ENCODE measurements at regions not wholly inside any gene's neighbourhood (a gene's known extent, or its start where the extent isn't known, plus 50 kb on each side); places are given as distances from the start of the nearest gene placed in this dataset.
"Not testable (repeated sequence)": the region's sequence is repeated elsewhere in the genome, so short reads cannot be mapped to it uniquely, and the experiment has no call there.

DNA sequence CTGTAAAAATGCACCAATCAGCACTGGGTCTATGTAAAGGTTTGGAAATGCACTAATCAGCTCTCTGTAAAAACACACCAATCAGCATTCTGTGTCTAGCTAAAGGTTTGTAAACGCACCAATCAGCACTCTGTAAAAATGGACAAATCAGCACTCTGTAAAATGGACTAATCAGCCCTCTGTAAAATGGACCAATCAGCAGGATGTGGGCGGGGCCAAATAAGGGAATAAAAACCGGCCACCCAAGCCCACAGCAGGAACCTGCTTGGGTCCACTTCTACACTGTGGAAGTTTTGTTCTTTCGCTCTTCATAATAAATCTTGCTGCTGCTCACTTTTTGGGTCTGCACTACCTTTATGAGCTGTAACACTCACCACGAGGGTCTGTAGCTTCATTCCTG, 101.0 kb downstream of the SMC2 start:
- not testable (repeated sequence) for DNase-seq (ENCODE audit: low read depth)

DNA sequence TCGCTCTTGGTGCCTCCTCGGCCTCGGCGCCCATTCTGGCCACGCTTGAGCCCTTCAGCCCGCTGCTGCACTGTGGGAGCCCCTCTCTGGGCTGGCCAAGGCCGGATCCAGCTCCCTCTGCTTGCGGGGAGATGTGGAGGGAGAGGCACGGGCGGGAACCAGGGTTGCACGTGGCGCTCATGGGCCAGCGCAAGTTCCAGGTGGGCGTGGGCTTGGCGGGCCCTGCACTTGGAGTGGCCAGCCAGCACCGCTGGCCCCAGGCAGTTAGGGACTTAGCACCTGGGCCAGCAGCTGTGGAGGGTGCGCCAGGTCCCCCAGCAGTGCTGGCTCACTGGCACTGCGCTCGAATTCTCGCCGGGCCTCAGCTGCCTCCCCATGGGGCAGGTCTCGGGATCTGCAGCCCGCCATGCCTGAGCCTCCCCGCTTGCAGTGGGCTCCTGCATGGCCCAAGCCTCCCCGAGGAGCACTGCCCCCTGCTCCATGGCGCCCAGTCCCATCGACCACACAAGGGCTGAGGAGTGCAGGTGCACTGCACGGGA, 106.4 kb downstream of the SMC2 start:
- no peak for DNase-seq (ENCODE audit: low read depth)

DNA sequence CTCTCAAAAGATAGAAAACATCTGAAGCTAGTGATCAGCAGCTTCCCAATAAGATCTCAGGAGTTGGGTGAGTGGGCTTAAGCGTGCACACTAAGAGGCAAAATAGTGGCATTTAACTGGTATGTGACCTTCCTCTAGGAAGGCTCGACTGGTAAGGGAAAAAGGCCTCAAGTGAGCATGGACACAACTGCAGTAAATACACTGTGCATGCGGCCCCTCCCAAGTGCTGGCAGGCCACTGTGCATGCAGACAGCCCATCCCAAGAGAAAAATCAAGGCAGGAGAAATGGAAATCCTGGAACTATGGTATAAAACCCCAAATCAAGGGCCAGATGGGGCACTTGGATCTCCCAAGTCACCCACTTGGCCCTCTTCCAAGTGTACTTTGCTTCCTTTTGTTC, 112.7 kb downstream of the SMC2 start:
- DNase-seq (ENCODE audit: low read depth), result no peak

DNA sequence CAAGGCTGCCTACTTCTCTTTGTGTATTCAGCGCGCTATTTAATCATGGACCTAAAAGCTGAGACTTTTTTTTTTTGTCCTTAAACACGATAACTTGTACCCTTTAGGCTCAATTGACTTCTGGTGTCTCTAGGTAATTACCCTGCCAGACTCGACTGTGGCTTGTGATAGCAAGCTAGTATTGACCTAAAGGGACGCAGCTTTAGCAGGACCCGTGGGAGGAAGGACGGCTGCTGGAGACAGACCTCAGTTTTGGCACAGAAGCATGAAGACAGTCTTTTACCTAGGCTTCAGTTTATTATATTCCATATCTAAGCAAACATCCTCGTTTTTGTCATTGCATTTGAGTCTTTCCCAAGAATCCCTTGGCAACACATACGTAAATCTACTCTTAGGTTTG, 115.3 kb downstream of the SMC2 start:
- no peak for DNase-seq (ENCODE audit: low read depth)

DNA sequence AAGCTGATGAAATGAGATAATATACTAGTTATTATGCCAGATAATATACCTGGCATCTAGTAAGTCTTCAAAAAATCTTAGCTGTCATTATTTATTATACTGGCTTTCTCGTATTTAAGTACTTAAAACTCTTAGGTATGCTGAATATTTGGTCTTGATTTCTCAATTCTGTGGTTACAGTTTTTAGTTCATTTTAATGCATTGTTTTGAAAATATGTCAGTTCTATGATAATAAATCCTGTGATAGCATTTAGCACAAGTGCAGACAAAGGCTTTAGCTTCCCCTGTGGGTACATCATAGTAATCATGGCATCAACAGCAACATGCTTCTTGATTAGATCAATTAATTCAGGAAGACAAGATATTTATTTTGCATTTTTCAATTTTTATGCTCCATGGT, 133.0 kb downstream of the SMC2 start:
- DNase-seq (ENCODE audit: low read depth), result peak; percentile 83

DNA sequence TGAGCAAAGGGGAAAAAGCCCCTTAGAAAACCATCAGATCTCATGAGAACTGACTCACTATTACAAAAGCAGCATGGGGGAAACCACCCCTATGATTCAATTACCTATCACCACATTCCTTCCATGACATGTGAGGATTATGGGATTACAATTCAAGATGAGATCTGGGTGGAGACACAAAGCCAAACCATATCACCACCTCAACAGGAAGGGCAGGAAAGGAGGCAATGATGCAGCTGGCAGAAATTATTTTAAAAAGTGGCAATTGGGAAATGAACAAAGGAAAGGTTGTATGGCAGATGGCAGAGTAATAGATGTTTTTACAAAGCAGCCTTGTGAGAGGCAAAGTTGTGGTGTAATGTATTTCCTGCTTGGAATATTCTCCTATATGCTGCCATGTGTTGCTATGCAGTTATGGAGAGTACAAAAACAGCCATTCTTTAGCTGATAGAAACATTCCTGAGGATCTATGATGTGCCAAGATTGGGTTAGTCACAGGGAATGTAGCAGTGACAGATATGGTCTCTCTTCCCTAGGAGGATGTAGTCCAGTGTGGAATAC, 138.8 kb downstream of the SMC2 start:
- DNase-seq (ENCODE audit: low read depth), result peak; percentile 95

DNA sequence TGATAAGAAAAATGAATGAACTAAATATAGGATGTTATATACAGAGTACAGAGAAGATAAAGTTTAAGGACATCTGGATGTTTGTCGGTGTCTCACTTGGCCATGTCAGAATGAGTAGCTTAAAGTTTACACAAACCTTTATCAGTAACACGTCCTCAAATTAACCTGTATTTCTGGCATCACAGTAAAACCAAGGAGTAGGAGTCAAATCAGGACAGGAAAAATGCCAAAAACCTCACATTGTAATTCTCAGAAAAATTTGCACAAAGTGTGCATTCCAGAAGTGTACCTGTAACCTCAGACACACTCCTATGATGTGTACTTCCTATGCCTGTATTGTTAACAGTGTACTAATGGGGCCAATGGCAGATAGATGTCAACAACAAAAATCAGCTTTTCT, 139.3 kb downstream of the SMC2 start:
- no peak for DNase-seq (ENCODE audit: low read depth)

DNA sequence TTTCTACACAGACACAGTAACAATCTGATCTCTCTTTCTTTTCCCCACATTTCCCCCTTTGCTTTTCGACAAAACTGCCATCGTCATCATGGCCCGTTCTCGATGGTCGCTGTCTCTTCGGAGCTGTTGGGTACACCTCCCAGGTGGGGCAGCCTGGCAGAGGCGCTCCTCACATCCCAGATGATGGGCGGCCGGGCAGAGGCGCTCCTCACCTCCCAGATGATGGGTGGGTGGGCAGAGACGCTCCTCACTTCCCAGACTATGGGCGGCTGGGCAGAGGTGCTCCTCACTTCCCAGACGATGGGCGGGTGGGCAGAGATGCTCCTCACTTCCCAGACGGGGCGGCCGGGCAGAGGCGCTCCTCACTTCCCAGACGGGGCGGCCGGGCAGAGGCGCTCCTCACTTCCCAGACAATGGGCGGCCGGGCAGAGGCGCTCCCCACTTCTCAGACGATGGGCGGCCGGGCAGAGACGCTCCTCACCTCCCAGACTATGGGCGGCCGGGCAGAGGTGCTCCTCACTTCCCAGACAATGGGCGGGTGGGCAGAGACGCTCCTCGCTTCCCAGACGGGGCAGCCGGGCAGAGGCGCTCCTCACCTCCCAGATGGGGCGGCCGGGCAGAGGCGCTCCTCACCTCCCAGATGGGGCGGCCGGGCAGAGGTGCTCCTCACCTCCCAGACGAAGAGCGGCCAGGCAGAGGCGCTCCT, 140.7 kb downstream of the SMC2 start:
- not testable (repeated sequence) for DNase-seq (ENCODE audit: low read depth)

DNA sequence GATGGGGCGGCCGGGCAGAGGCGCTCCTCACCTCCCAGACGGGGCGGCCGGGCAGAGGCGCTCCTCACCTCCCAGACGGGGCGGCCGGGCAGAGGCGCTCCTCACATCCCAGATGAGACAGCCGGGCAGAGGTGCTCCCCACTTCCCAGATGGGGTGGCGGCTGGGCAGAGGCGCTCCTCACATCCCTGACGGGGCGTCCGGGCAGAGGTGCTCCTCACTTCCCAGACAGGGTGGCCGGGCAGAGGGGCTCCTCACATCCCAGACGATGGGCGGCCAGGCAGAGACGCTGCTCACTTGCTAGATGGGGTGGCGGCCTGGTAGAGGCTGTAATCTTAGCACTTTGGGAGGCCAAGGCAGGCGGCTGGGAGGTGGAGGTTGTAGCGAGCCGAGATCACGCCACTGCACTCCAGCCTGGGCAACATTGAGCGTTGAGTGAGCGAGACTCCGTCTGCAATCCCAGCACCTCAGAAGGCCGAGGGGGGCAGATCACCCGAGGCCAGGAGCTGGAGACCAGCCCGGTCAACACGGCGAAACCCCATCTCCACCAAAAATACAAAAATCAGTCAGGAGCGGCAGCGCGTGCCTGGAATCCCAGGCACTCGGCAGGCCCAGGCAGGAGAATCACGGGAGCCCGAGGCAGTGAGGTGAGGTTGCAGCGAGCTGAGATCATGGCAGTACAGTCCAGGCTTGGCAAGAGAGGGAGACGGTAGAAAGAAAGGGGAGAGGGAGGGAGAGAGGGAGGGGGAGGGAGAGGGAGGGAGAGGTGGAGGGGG, 141.4 kb downstream of the SMC2 start:
- not testable (repeated sequence) for DNase-seq (ENCODE audit: low read depth)

DNA sequence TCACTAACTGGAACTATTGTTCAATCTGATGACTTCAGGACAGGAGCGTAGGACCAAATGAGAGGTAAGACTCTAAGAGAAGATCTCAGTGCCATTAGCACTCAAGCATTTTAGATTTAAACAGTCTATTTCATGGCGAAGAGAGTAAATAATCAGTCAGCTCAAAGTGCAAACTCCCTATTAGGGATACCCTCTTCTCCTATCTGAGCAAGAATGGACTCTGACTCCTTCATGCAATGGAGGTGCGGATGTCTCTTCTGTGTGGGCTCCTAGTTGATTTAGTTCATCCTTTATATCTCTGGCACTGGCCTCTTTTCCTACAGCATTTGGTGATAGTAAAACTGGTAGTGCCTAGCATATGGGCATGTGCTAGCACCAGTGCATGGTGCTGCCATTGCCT, 144.6 kb downstream of the SMC2 start:
- no peak for DNase-seq (ENCODE audit: low read depth)

DNA sequence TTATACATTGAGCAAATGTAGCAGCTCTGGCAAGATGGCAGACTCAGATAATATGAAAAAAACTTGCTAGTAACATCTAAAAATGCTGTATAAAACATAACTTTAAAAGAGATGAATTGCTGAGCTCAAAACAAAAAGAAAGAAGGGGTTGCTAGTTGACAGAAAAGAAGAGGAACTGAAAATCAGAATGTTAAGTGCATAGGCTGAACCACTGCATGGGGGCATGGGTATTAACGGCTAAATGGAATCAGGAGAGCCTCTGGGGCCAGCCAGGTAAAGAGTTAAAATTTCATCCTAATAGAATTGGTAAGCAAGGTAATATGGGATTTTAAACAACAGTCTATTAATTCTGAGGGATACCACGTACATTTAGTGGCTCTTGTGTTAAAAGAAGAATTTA, 146.8 kb downstream of the SMC2 start:
- no peak for DNase-seq (ENCODE audit: low read depth)

DNA sequence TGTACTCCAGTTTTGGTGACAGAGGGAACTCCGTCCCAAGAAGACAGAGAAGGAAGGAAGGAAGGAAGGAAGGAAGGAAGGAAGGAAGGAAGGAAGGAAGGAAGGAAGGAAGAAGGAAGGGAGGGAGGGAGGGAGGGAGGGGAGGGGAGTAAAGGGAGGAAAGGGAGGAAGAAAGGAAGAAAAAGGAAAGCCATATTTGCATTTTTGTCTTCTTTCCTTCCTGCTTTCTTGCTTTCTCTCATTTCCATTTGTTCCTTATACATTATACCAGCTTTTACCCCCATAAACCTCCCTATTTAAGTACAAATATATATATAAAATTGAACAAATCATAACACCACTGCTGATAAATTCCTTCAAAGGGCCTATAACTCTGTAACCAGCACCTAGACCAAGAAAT, 151.8 kb downstream of the SMC2 start:
- no peak for DNase-seq (ENCODE audit: low read depth)

DNA sequence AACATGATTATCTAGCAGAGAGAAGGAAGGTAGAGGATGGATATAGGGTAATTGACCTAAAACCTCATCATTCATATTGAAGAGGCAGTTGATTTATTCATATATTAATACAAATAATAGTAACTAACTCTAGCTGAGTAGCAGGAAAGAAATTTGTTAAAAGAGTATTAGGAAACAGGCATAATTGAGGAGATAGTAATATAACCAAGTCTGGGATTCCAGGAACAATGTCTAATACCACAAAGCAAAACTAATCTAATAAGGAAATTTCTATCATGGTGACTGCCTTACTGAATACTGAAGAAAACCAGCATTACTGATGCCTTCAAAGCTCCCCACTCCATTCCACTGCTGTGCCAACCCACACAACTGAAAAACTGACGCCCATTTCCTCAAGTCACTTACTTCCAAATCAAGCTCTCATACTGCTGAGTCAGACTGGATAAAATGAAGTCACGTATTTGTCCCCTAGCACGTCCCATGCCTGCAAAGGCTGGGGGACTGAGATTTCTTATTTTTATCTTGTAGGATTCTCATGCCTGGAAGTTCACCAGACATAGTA, 153.9 kb downstream of the SMC2 start:
- peak; percentile 11 for DNase-seq (ENCODE audit: low read depth)

DNA sequence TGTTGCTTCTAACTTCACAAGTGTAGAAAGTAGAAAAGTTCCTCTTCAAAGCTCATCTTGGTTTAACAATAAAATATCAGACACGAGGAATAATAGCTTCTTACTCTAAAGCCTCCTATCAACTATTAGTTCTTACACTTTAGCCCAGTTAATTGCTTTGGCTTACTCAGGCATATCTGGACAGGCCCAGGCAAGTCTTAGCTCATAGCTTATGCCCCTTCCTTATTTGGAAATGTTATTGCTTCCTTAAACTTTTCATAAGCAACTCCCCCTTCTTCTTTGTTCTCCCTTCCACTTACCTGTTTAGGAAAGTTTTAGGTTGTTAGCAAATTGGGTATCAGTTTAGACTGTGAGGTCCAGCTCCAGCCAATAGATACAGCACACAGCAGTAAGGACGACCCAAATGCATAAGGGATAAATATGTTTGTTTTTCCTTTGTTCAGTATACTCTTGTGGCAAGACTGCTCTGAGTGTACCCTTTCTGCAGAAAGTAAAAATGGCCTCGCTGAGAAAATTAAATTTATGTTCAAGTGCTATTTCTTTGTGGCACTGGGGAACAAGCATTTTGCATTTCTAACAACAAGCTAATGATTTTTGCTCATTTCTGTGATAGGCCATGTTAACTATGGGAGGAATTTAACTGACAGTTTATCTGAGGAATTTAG, 162.1 kb downstream of the SMC2 start:
- DNase-seq (ENCODE audit: low read depth), result peak; percentile 42

DNA sequence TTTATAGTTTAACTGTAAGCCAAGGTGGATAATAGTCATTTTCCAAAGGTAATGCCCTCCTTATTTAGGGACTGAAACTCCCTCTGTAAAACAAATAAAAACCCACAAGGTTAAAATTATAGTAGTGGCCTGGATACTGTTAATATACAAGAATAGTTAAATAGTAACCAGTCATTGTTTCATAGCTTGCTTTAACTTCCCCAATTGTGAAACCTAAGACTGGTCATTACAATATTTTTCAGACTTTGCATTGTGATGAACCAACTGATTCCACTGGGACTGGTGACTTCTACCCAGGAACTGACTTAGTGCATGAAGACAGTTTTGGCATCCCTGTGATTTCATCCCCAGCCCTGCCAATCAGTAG, 162.6 kb downstream of the SMC2 start:
- DNase-seq (ENCODE audit: low read depth), result no peak

DNA sequence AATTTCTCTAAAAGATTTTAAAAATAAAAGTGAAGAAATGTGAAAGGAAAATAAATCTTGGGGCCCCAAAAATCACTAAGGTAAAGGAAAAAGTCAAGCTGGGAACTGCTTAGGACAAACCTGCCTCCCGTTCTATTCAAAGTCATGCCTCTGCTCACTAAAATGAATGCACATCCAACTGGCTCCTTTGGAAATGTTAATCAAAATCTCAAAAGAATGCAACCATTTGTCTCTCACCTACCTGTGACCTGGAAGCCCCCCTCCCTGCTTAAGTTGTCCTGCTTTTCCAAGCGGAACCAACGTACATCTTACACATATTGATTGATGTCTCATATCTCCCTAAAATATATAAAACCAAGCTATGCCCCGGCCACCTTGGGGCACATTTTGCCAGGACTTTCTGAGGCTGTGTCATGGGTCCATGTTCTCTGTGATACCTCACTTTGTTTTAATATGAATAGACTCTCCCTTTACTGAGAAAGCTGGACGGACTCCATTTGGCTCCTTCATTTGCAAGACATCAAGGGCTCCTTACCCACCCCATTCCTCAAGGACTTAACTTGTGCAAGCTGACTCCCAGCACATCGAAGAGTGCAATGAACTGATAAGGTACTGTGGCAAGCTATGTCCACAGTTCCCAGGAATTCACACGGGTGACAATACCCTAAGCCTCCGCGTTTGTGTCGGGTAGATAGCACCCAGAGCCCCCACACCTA, 164.3 kb downstream of the SMC2 start:
- DNase-seq (ENCODE audit: low read depth), result no peak

DNA sequence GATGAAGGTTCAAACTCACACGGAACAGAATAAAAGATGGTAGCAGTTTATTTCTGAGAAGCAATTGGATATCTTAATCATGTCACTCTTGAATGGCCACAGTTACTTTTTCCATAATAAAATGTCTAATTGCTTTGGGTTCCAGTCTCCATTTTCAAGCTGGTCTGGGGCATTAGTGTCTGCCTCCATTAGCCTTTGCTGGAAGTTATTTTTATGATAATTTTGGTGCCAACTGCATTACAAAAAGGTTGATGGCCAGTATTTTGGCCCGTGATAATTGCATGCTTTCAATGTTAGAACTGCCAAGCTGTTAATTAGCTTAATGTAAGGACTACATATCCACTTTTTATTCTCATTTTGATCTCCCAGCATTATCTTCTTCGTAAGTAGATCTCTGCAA, 165.9 kb downstream of the SMC2 start:
- no peak for DNase-seq (ENCODE audit: low read depth)

DNA sequence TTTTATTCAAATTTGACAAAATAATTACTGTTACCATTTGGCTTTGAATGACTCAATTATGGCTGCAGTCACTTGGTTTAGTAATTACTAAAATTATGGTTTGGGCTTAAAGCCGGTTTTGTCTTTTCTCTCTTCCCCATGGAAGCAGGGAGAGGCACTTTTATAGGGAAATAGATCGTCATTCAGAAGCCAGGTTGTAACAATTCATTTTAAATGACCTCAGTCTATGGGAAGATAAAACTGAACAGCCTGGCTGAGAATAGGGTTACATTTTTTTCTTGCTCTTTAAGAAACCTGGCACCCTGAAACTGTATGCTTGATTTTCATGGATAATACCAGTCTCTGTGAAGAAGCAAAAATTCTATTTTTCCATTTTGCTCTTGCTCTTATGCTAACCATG, 169.8 kb downstream of the SMC2 start:
- no peak for DNase-seq (ENCODE audit: low read depth)

DNA sequence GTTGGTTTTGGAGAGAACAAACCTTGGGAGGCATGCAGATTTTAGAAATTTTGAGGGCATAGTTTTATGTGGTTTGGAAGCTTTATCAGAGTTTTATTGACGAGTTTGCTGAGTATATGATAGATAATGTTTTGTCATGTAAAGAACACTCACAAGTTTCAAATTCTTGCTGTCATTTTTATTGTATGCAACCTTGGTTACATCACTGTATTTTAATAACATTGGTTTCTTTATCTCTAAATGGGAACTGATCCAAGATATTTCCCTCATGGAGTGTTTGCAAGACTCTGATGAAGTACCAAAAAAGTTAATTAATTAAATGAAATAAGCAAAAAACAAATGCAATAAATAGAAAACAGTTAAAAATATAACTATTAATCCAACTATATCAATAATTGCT, 170.3 kb downstream of the SMC2 start:
- peak; percentile 23 for DNase-seq (ENCODE audit: low read depth)

DNA sequence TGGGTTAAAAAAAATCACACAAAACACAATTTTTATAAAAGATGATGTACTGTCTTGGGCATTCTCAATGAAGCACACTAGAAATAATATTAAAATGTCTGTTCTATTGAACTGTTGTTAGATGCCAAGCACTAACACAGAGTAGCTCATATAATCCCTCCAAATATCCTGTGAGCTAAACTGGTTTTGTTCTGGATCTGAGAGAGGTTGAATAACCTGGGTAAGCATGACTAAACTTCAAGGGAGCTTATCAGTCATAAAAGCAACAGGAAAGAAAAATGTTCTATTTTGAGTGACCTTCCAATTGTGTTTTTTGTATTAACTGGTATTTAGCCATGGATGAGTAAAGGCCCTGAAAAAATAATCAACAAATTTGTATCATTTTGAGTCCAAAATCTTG, 175.3 kb downstream of the SMC2 start:
- peak; percentile 20 for DNase-seq (ENCODE audit: low read depth)

Measured in iris pigment epithelial cell (primary cell).